T-helper 1 cell (primary cell): ENCODE measurements at regions not wholly inside any gene's neighbourhood (a gene's known extent, or its start where the extent isn't known, plus 50 kb on each side); places are given as distances from the start of the nearest gene placed in this dataset.
"Not testable (repeated sequence)": the region's sequence is repeated elsewhere in the genome, so short reads cannot be mapped to it uniquely, and the experiment has no call there.

Experiments
- DNase-seq, 5 donors: peaks; one replicate each; pipeline ENCODE4 v3.0.0-alpha.2; 2012 to 2020

- no peak for DNase-seq
Observed at GRCh38 chr1:82154219-82154970, 353.7 kb downstream of the ADGRL2 start.

GRCh38 chr1:82153752-82154151 lies 353.0 kb downstream of the ADGRL2 start:
- DNase-seq: no peak

- DNase-seq: no peak
Observed at GRCh38 chr1:82153272-82153629, 352.5 kb downstream of the ADGRL2 start.

GRCh38 chr1:82152356-82153271 lies 351.9 kb downstream of the ADGRL2 start:
- DNase-seq: no peak

- DNase-seq: no peak
Observed at GRCh38 chr1:82145656-82146055, 344.9 kb downstream of the ADGRL2 start.

- DNase-seq: no peak
Observed at GRCh38 chr1:82143108-82143833, 342.5 kb downstream of the ADGRL2 start.

GRCh38 chr1:82141390-82141789 lies 340.7 kb downstream of the ADGRL2 start:
- DNase-seq: no peak

GRCh38 chr1:82139751-82140468 lies 339.2 kb downstream of the ADGRL2 start:
- no peak for DNase-seq

- not testable (repeated sequence) for DNase-seq
Observed at GRCh38 chr1:82136351-82136750, 335.6 kb downstream of the ADGRL2 start.

GRCh38 chr1:82125866-82126265 lies 325.1 kb downstream of the ADGRL2 start:
- no peak for DNase-seq

- DNase-seq: no peak
Observed at GRCh38 chr1:82125119-82125518, 324.4 kb downstream of the ADGRL2 start.

GRCh38 chr1:82121421-82121820 lies 320.7 kb downstream of the ADGRL2 start:
- no peak for DNase-seq

- DNase-seq: no peak
Observed at GRCh38 chr1:82116105-82116504, 315.4 kb downstream of the ADGRL2 start.

GRCh38 chr1:82114887-82115286 lies 314.2 kb downstream of the ADGRL2 start:
- DNase-seq: no peak

GRCh38 chr1:82110366-82111254 lies 309.9 kb downstream of the ADGRL2 start:
- DNase-seq: no peak

- DNase-seq: no peak
Observed at GRCh38 chr1:82108843-82109242, 308.1 kb downstream of the ADGRL2 start.

- DNase-seq: no peak
Observed at GRCh38 chr1:82106672-82107071, 305.9 kb downstream of the ADGRL2 start.

- DNase-seq: no peak
Observed at GRCh38 chr1:82099170-82099569, 298.4 kb downstream of the ADGRL2 start.

- no peak for DNase-seq
Observed at GRCh38 chr1:82094136-82094535, 293.4 kb downstream of the ADGRL2 start.

GRCh38 chr1:82091729-82092128 lies 291.0 kb downstream of the ADGRL2 start:
- DNase-seq: no peak

- no peak for DNase-seq
Observed at GRCh38 chr1:82091265-82091664, 290.5 kb downstream of the ADGRL2 start.

GRCh38 chr1:82090104-82090503 lies 289.4 kb downstream of the ADGRL2 start:
- no peak for DNase-seq
